ENCODE measurements at regions not wholly inside any gene's neighbourhood (a gene's known extent, or its start where the extent isn't known, plus 50 kb on each side); places are given as distances from the start of the nearest gene placed in this dataset.
A peak's percentile ranks its signal among the peaks of the same experiment; 100 is the strongest.

GRCh38 chr13:79044415-79044814, 361.6 kb downstream of the RBM26 start:
- no peak for TF ChIP-seq POLR2AphosphoS5 (IDR thresholded peaks at IDR 0.05; ENCODE audit: borderline replicate concordance, low read depth, low read length)
- no peak for TF ChIP-seq FOXP2 (optimal IDR thresholded peaks at IDR 0.05; ENCODE audit: control extremely low read depth, extremely low read length, insufficient read depth)
- no peak for TF ChIP-seq EZH2 (IDR thresholded peaks at IDR 0.05)
- Histone ChIP-seq H3K9ac (ENCODE audit: insufficient read length) (no peak overlapping the region), H3K27ac (no peak overlapping the region), H3K9me3 (ENCODE audit: low read depth, low read length) (no peaks in the 10 kb centered on the region), H3K4me3 (no peak overlapping the region), H3K36me3 (ENCODE audit: insufficient read depth, low read length) (no peaks in the 10 kb centered on the region)
- DNase-seq (ENCODE audit: low read depth, low spot score): no peak

GRCh38 chr13:79043208-79043607, 362.8 kb downstream of the RBM26 start:
- Histone ChIP-seq H3K4me3 (no peak overlapping the region), H3K9me3 (ENCODE audit: low read depth, low read length) (no peaks in the 10 kb centered on the region), H3K9ac (ENCODE audit: insufficient read length) (no peak overlapping the region), H3K27ac (no peak overlapping the region), H3K36me3 (ENCODE audit: insufficient read depth, low read length) (no peaks in the 10 kb centered on the region)
- TF ChIP-seq EZH2 (IDR thresholded peaks at IDR 0.05) (no peak), POLR2AphosphoS5 (IDR thresholded peaks at IDR 0.05; ENCODE audit: borderline replicate concordance, low read depth, low read length) (no peak), FOXP2 (optimal IDR thresholded peaks at IDR 0.05; ENCODE audit: control extremely low read depth, extremely low read length, insufficient read depth) (no peak)
- DNase-seq (ENCODE audit: low read depth, low spot score): no peak

GRCh38 chr13:79037197-79037596, 368.9 kb downstream of the RBM26 start:
- Histone ChIP-seq H3K36me3 (ENCODE audit: insufficient read depth, low read length) (no peaks in the 10 kb centered on the region), H3K4me3 (no peak overlapping the region), H3K9me3 (ENCODE audit: low read depth, low read length) (no peaks in the 10 kb centered on the region), H3K9ac (ENCODE audit: insufficient read length) (no peak overlapping the region), H3K27ac (no peak overlapping the region)
- no peak for DNase-seq (ENCODE audit: low read depth, low spot score)
- no peak for TF ChIP-seq FOXP2 (optimal IDR thresholded peaks at IDR 0.05; ENCODE audit: control extremely low read depth, extremely low read length, insufficient read depth)
- no peak for TF ChIP-seq POLR2AphosphoS5 (IDR thresholded peaks at IDR 0.05; ENCODE audit: borderline replicate concordance, low read depth, low read length)
- TF ChIP-seq EZH2 (IDR thresholded peaks at IDR 0.05): no peak

DNA sequence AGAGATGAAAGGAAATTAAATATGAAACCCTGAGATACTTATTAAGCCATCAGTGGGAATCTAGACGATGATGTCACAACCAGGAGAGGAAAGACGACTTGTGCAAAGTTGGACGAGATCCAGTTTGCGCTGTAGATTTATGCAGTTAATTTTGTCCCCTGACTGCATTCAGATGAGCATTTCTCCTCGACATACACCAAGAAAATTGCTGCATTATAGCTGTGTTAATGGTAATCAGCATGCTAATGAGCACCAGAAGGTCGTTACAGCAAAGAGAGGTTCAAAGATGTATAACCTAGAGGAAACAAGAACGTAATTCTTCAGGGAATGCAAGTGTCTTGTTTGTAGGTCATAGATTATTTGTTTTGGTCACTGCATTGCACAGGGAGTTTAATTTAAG, 371.7 kb downstream of the RBM26 start:
- Histone ChIP-seq H3K4me3 (no peak overlapping the region), H3K9me3 (ENCODE audit: low read depth, low read length) (no peaks in the 10 kb centered on the region), H3K27ac (no peak overlapping the region), H3K36me3 (ENCODE audit: insufficient read depth, low read length) (no peaks in the 10 kb centered on the region), H3K9ac (ENCODE audit: insufficient read length) (no peak overlapping the region)
- TF ChIP-seq POLR2AphosphoS5 (IDR thresholded peaks at IDR 0.05; ENCODE audit: borderline replicate concordance, low read depth, low read length): no peak
- TF ChIP-seq FOXP2 (optimal IDR thresholded peaks at IDR 0.05; ENCODE audit: control extremely low read depth, extremely low read length, insufficient read depth): no peak
- TF ChIP-seq EZH2 (IDR thresholded peaks at IDR 0.05): no peak
- peak; percentile 20 for DNase-seq (ENCODE audit: low read depth, low spot score)

GRCh38 chr13:79030513-79030912, 371.6 kb upstream of the OBI1 start:
- no peaks in the 10 kb centered on the region for H3K9me3 ChIP-seq (ENCODE audit: low read depth, low read length)
- no peak for DNase-seq (ENCODE audit: low read depth, low spot score)
- no peak overlapping the region for H3K4me3 ChIP-seq
- no peak overlapping the region for H3K27ac ChIP-seq
- no peaks in the 10 kb centered on the region for H3K36me3 ChIP-seq (ENCODE audit: insufficient read depth, low read length)
- H3K9ac ChIP-seq (ENCODE audit: insufficient read length): no peak overlapping the region
- TF ChIP-seq EZH2 (IDR thresholded peaks at IDR 0.05) (no peak), FOXP2 (optimal IDR thresholded peaks at IDR 0.05; ENCODE audit: control extremely low read depth, extremely low read length, insufficient read depth) (no peak), POLR2AphosphoS5 (IDR thresholded peaks at IDR 0.05; ENCODE audit: borderline replicate concordance, low read depth, low read length) (no peak)

- Histone ChIP-seq H3K4me3 (no peak overlapping the region), H3K9me3 (ENCODE audit: low read depth, low read length) (no peaks in the 10 kb centered on the region), H3K9ac (ENCODE audit: insufficient read length) (no peak overlapping the region), H3K27ac (no peak overlapping the region), H3K36me3 (ENCODE audit: insufficient read depth, low read length) (no peaks in the 10 kb centered on the region)
- TF ChIP-seq FOXP2 (optimal IDR thresholded peaks at IDR 0.05; ENCODE audit: control extremely low read depth, extremely low read length, insufficient read depth): no peak
- TF ChIP-seq EZH2 (IDR thresholded peaks at IDR 0.05): no peak
- no peak for TF ChIP-seq POLR2AphosphoS5 (IDR thresholded peaks at IDR 0.05; ENCODE audit: borderline replicate concordance, low read depth, low read length)
- no peak for DNase-seq (ENCODE audit: low read depth, low spot score)
Measured at GRCh38 chr13:79018166-79018565, 359.2 kb upstream of the OBI1 start.

DNA sequence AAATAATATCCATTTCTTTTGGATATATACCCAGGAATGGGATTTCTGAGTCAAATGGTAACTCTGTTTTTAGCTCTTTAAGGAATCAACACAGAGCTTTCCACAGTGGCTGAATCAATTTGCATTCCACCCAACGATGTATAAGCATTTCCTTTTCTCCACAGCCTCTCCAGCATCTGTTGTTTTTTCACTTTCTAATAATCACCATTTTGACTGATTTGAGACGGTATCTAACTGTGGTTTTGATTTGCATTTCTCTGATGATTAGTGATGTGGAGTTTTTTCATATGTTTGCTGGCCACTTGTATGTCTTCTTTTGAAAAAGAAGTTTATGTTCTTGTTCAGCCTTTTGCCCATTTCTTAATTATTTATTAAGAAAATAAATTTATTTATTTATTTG, 352.2 kb upstream of the OBI1 start:
- no peak for DNase-seq (ENCODE audit: low read depth, low spot score)
- Histone ChIP-seq H3K27ac (no peak overlapping the region), H3K4me3 (no peak overlapping the region), H3K9me3 (ENCODE audit: low read depth, low read length) (no peaks in the 10 kb centered on the region), H3K36me3 (ENCODE audit: insufficient read depth, low read length) (no peaks in the 10 kb centered on the region), H3K9ac (ENCODE audit: insufficient read length) (no peak overlapping the region)
- TF ChIP-seq POLR2AphosphoS5 (IDR thresholded peaks at IDR 0.05; ENCODE audit: borderline replicate concordance, low read depth, low read length) (no peak), EZH2 (IDR thresholded peaks at IDR 0.05) (no peak), FOXP2 (optimal IDR thresholded peaks at IDR 0.05; ENCODE audit: control extremely low read depth, extremely low read length, insufficient read depth) (no peak)

- Histone ChIP-seq H3K36me3 (ENCODE audit: insufficient read depth, low read length) (no peaks in the 10 kb centered on the region), H3K4me3 (no peak overlapping the region), H3K9ac (ENCODE audit: insufficient read length) (no peak overlapping the region), H3K27ac (no peak overlapping the region), H3K9me3 (ENCODE audit: low read depth, low read length) (no peaks in the 10 kb centered on the region)
- TF ChIP-seq FOXP2 (optimal IDR thresholded peaks at IDR 0.05; ENCODE audit: control extremely low read depth, extremely low read length, insufficient read depth) (no peak), EZH2 (IDR thresholded peaks at IDR 0.05) (no peak), POLR2AphosphoS5 (IDR thresholded peaks at IDR 0.05; ENCODE audit: borderline replicate concordance, low read depth, low read length) (no peak)
- DNase-seq (ENCODE audit: low read depth, low spot score): no peak
Measured at GRCh38 chr13:79003989-79004898, 345.3 kb upstream of the OBI1 start.
